ENCODE measurements at regions not wholly inside any gene's neighbourhood (a gene's known extent, or its start where the extent isn't known, plus 50 kb on each side); places are given as distances from the start of the nearest gene placed in this dataset.

- no peak overlapping the region for H3K4me3 Mint-ChIP-seq
- DNase-seq, result no peak
- peaks cover 23% of the 10 kb centered on the region for H3K9me3 Mint-ChIP-seq
- H3K27ac Mint-ChIP-seq, result no peak overlapping the region
- no peak for TF ChIP-seq CTCF (IDR thresholded peaks at IDR 0.05)
- no peaks in the 10 kb centered on the region for H3K4me1 Mint-ChIP-seq (ENCODE audit: low read depth)
- H3K36me3 Mint-ChIP-seq (ENCODE audit: low read depth), result no peaks in the 10 kb centered on the region
- peaks cover 2% of the 10 kb centered on the region; the same call in 1 of the 2 replicates for H3K27me3 Mint-ChIP-seq (ENCODE audit: insufficient read depth)
These were observed 368.5 kb downstream of the TBC1D32 start for GRCh38 chr6:120965814-120966213.

- Mint-ChIP-seq H3K4me3 (no peak overlapping the region), H3K27me3 (ENCODE audit: insufficient read depth) (peaks cover 2% of the 10 kb centered on the region; the same call in 1 of the 2 replicates), H3K27ac (no peak overlapping the region), H3K36me3 (ENCODE audit: low read depth) (no peaks in the 10 kb centered on the region), H3K4me1 (ENCODE audit: low read depth) (no peaks in the 10 kb centered on the region), H3K9me3 (peaks cover 19% of the 10 kb centered on the region)
- no peak for DNase-seq
- TF ChIP-seq CTCF (IDR thresholded peaks at IDR 0.05), result no peak
These were observed 373.5 kb downstream of the TBC1D32 start for GRCh38 chr6:120960761-120961160.

- H3K4me1 Mint-ChIP-seq (ENCODE audit: low read depth), result no peaks in the 10 kb centered on the region
- no peak overlapping the region for H3K27ac Mint-ChIP-seq
- peaks cover 15% of the 10 kb centered on the region; the same call in 1 of the 2 replicates for H3K9me3 Mint-ChIP-seq
- H3K36me3 Mint-ChIP-seq (ENCODE audit: low read depth), result no peaks in the 10 kb centered on the region
- DNase-seq, result no peak
- H3K27me3 Mint-ChIP-seq (ENCODE audit: insufficient read depth), result no peaks in the 10 kb centered on the region
- no peak for TF ChIP-seq CTCF (IDR thresholded peaks at IDR 0.05)
- no peak overlapping the region for H3K4me3 Mint-ChIP-seq
These were observed 380.2 kb downstream of the TBC1D32 start for GRCh38 chr6:120954111-120954510.

GRCh38 chr6:120951258-120951657 is 383.0 kb downstream of the TBC1D32 start:
- no peaks in the 10 kb centered on the region for H3K36me3 Mint-ChIP-seq (ENCODE audit: low read depth)

GRCh38 chr6:120947111-120947510 is 387.2 kb downstream of the TBC1D32 start:
- Mint-ChIP-seq H3K36me3 (ENCODE audit: low read depth) (no peaks in the 10 kb centered on the region), H3K4me1 (ENCODE audit: low read depth) (no peaks in the 10 kb centered on the region), H3K4me3 (no peak overlapping the region), H3K9me3 (peaks cover 15% of the 10 kb centered on the region), H3K27ac (no peak overlapping the region), H3K27me3 (ENCODE audit: insufficient read depth) (no peaks in the 10 kb centered on the region)
- no peak for DNase-seq
- no peak for TF ChIP-seq CTCF (IDR thresholded peaks at IDR 0.05)

More at GRCh38 chr6:120951258-120951657, 383.0 kb downstream of the TBC1D32 start:
- Mint-ChIP-seq H3K27me3 (ENCODE audit: insufficient read depth) (no peaks in the 10 kb centered on the region), H3K4me3 (no peak overlapping the region), H3K4me1 (ENCODE audit: low read depth) (no peaks in the 10 kb centered on the region), H3K9me3 (peaks cover 8% of the 10 kb centered on the region), H3K27ac (no peak overlapping the region)
- DNase-seq, result no peak
- TF ChIP-seq CTCF (IDR thresholded peaks at IDR 0.05), result no peak

All from HFFc6 (cell line).